Neural cell (in vitro differentiated cells): ENCODE measurements at regions not wholly inside any gene's neighbourhood (a gene's known extent, or its start where the extent isn't known, plus 50 kb on each side); places are given as distances from the start of the nearest gene placed in this dataset.

Source experiments
- H2AFZ ChIP-seq: fragments of 200-600, 300-800 bp; sonication (generic), shearing (Covaris generic); 2 replicates; pipeline ENCODE4 v1.6.0; 2014; ENCODE audit warnings: low read depth, mild to moderate bottlenecking, antibody characterized with exemption, low read length, moderate library complexity
- H3F3A ChIP-seq: fragments of 200-600 bp; shearing (Covaris generic); 2 replicates; pipeline ENCODE4 v1.6.1; 2016; ENCODE audit warnings: mild to moderate bottlenecking, moderate library complexity, mixed read lengths, antibody characterized with exemption, low read length; ENCODE audit not compliant: insufficient read depth, poor library complexity, severe bottlenecking
- H3K27ac ChIP-seq: fragments of 200-600, 300-800 bp; sonication (generic), shearing (Covaris generic); 2 replicates; pipeline ENCODE4 v1.5.1; 2014; ENCODE audit warnings: mild to moderate bottlenecking, low read length, moderate library complexity
- H3K27me3 ChIP-seq: fragments of 300-800, 200-600 bp; sonication (generic), shearing (Covaris generic); 2 replicates; pipeline ENCODE4 v1.6.0; 2014; ENCODE audit warnings: mild to moderate bottlenecking, low read depth, low read length, moderate library complexity; ENCODE audit not compliant: insufficient read depth
- H3K36me3 ChIP-seq: fragments of 300-800, 200-600 bp; sonication (generic), shearing (Covaris generic); 2 replicates; pipeline ENCODE4 v1.5.1; 2014; ENCODE audit warnings: mild to moderate bottlenecking, antibody characterized with exemption, low read length, moderate library complexity; ENCODE audit not compliant: insufficient read depth
- H3K4me2 ChIP-seq: fragments of 300-800, 200-600 bp; sonication (generic), shearing (Covaris generic); 2 replicates; pipeline ENCODE4 v1.6.0; 2014; ENCODE audit warnings: mild to moderate bottlenecking, low read length
- H3K4me3 ChIP-seq: fragments of 300-800, 200-600 bp; sonication (generic), shearing (Covaris generic); 2 replicates; pipeline ENCODE4 v1.5.1; 2014; ENCODE audit warnings: mild to moderate bottlenecking, low read length, moderate library complexity
- H3K79me2 ChIP-seq: fragments of 200-600 bp; shearing (Covaris generic); replicated peaks from 2 replicates; pipeline ENCODE4 v1.6.0; 2014; ENCODE audit warnings: mild to moderate bottlenecking, low read length, moderate library complexity; ENCODE audit not compliant: insufficient read depth
- H3K9ac ChIP-seq: fragments of 300-800, 200-600 bp; sonication (generic), shearing (Covaris generic); 2 replicates; pipeline ENCODE4 v1.6.1; 2016; ENCODE audit warnings: mild to moderate bottlenecking, low read length, mixed read lengths
- H3K9me2 ChIP-seq: fragments of 200-600 bp; shearing (Covaris generic); 2 replicates; pipeline ENCODE4 v1.6.1; 2016; ENCODE audit warnings: mild to moderate bottlenecking, low read length, mixed read lengths; ENCODE audit not compliant: insufficient read depth
- H3K9me3 ChIP-seq: fragments of 200-600, 300-800 bp; sonication (generic), shearing (Covaris generic); 2 replicates; pipeline ENCODE4 v1.6.1; 2016; ENCODE audit warnings: mild to moderate bottlenecking, mixed run types, low read length, moderate library complexity, mixed read lengths
- H4K20me1 ChIP-seq: fragments of 200-600 bp; shearing (Covaris generic); 2 replicates; pipeline ENCODE4 v1.6.1; 2016; ENCODE audit warnings: mild to moderate bottlenecking, mixed run types; ENCODE audit not compliant: insufficient read depth
- EP300 ChIP-seq: fragments of 450-650 bp; conservative IDR thresholded peaks from 2 replicates; pipeline ENCODE4 v1.6.1; 2014; ENCODE audit warnings: antibody characterized with exemption, mild to moderate bottlenecking, moderate library complexity; ENCODE audit not compliant: poor library complexity, severe bottlenecking
- EZH2 ChIP-seq: fragments of 200-600, 300-800 bp; shearing (Covaris generic), sonication (generic); IDR thresholded peaks from 2 replicates; pipeline ENCODE4 v1.6.1; 2014; ENCODE audit warnings: antibody characterized with exemption, low read length, borderline replicate concordance, mild to moderate bottlenecking; ENCODE audit not compliant: insufficient read depth, poor library complexity, severe bottlenecking
- MXI1 ChIP-seq: fragments of 450-650 bp; conservative IDR thresholded peaks from 2 replicates; pipeline ENCODE4 v1.6.1; 2014; ENCODE audit warnings: antibody characterized with exemption, mild to moderate bottlenecking; ENCODE audit not compliant: poor library complexity, severe bottlenecking
- RAD21 ChIP-seq: fragments of 450-650 bp; conservative IDR thresholded peaks from 2 replicates; pipeline ENCODE4 v1.6.1; 2014; ENCODE audit warnings: antibody characterized with exemption, mild to moderate bottlenecking, moderate library complexity
- TAF1 ChIP-seq: IDR thresholded peaks from 2 replicates; pipeline ENCODE4 v1.6.1; 2012; ENCODE audit warnings: low read depth
- TF ChIP-seq, protein P1 (sequence below): IDR thresholded peaks from 2 replicates; pipeline ENCODE4 v1.6.1; 2012; ENCODE audit warnings: borderline replicate concordance
- TF ChIP-seq, protein P2 (sequence below): fragments of 450-650 bp; IDR thresholded peaks from 2 replicates; pipeline ENCODE4 v1.5.1; 2014; ENCODE audit warnings: antibody characterized with exemption, mild to moderate bottlenecking, moderate library complexity; ENCODE audit not compliant: poor library complexity, severe bottlenecking

DNA sequence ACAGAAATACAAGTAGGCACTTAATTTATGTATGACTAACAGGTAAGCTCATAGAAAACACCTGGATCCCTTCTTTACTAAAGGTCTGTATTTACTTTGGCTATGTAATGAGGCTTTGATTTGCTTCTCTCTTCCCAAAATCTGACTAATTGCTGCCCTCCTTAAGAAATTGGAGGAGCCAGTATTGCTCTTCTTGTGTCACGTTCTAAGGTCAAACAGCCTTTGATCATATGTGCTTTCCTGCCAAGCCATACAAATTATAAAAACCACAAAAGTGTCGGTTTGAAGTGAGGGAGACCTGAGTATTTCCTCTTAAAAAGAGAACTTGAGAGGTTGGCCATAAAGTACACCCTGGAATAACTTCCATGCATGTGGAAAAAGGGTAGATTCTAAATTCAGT, 112.1 kb upstream of the MB21D2 start:
- no peak overlapping the region for H3K4me3 ChIP-seq

DNA sequence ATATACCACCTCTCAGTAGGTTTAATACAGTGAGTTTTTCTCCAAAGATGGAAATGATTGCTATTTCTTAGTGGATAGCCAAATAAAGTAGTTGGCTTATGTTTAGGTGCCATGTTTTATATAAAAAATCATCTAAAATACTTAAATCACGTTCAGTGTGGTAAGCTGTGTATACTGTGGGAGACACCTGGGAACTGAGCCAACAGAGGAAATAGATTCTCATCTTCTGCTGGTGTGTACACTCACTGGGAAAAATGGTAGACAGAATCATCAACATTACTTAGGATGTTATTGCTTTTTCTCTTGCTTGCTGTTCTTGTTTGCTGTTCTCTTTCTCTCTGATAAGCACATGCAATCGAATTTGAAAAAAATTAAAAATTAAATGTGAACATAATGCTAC, 112.6 kb upstream of the MB21D2 start:
- Histone ChIP-seq H3K9ac (no peak overlapping the region), H3K27me3 (no peaks in the 10 kb centered on the region), H3K79me2 (no peaks in the 10 kb centered on the region), H3F3A (no peaks in the 10 kb centered on the region), H3K36me3 (no peaks in the 10 kb centered on the region), H3K9me2 (no peaks in the 10 kb centered on the region), H4K20me1 (no peaks in the 10 kb centered on the region), H2AFZ (no peak overlapping the region), H3K4me2 (no peak overlapping the region), H3K4me3 (no peak overlapping the region), H3K27ac (no peak overlapping the region), H3K9me3 (no peaks in the 10 kb centered on the region)
- TF ChIP-seq, protein P1, sequence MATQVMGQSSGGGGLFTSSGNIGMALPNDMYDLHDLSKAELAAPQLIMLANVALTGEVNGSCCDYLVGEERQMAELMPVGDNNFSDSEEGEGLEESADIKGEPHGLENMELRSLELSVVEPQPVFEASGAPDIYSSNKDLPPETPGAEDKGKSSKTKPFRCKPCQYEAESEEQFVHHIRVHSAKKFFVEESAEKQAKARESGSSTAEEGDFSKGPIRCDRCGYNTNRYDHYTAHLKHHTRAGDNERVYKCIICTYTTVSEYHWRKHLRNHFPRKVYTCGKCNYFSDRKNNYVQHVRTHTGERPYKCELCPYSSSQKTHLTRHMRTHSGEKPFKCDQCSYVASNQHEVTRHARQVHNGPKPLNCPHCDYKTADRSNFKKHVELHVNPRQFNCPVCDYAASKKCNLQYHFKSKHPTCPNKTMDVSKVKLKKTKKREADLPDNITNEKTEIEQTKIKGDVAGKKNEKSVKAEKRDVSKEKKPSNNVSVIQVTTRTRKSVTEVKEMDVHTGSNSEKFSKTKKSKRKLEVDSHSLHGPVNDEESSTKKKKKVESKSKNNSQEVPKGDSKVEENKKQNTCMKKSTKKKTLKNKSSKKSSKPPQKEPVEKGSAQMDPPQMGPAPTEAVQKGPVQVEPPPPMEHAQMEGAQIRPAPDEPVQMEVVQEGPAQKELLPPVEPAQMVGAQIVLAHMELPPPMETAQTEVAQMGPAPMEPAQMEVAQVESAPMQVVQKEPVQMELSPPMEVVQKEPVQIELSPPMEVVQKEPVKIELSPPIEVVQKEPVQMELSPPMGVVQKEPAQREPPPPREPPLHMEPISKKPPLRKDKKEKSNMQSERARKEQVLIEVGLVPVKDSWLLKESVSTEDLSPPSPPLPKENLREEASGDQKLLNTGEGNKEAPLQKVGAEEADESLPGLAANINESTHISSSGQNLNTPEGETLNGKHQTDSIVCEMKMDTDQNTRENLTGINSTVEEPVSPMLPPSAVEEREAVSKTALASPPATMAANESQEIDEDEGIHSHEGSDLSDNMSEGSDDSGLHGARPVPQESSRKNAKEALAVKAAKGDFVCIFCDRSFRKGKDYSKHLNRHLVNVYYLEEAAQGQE = no peak
- TF ChIP-seq MXI1 = no peak

More for the DNA sequence above, 112.1 kb upstream of the MB21D2 start:
- H3K36me3 ChIP-seq = no peaks in the 10 kb centered on the region
- no peaks in the 10 kb centered on the region for H3K27me3 ChIP-seq
- H3K79me2 ChIP-seq = no peaks in the 10 kb centered on the region
- no peaks in the 10 kb centered on the region for H3K9me2 ChIP-seq
- H3K9me3 ChIP-seq = no peaks in the 10 kb centered on the region
- H4K20me1 ChIP-seq = no peaks in the 10 kb centered on the region
- no peak overlapping the region for H2AFZ ChIP-seq
- no peak overlapping the region for H3K4me2 ChIP-seq
- H3F3A ChIP-seq = no peaks in the 10 kb centered on the region
- H3K27ac ChIP-seq = no peak overlapping the region
- TF ChIP-seq EZH2 = no peak
- TF ChIP-seq TAF1 = no peak
- no peak for TF ChIP-seq EP300
- TF ChIP-seq, protein P1 = no peak
- TF ChIP-seq, protein P2, sequence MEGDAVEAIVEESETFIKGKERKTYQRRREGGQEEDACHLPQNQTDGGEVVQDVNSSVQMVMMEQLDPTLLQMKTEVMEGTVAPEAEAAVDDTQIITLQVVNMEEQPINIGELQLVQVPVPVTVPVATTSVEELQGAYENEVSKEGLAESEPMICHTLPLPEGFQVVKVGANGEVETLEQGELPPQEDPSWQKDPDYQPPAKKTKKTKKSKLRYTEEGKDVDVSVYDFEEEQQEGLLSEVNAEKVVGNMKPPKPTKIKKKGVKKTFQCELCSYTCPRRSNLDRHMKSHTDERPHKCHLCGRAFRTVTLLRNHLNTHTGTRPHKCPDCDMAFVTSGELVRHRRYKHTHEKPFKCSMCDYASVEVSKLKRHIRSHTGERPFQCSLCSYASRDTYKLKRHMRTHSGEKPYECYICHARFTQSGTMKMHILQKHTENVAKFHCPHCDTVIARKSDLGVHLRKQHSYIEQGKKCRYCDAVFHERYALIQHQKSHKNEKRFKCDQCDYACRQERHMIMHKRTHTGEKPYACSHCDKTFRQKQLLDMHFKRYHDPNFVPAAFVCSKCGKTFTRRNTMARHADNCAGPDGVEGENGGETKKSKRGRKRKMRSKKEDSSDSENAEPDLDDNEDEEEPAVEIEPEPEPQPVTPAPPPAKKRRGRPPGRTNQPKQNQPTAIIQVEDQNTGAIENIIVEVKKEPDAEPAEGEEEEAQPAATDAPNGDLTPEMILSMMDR = no peak
- TF ChIP-seq RAD21 = no peak
- no peak for TF ChIP-seq MXI1
- no peak overlapping the region for H3K9ac ChIP-seq
